ENCODE measurements at regions not wholly inside any gene's neighbourhood (a gene's known extent, or its start where the extent isn't known, plus 50 kb on each side); places are given as distances from the start of the nearest gene placed in this dataset.

- TF ChIP-seq USF1 (IDR thresholded peaks at IDR 0.05), result no peak
- no peak for TF ChIP-seq EP300 (IDR thresholded peaks at IDR 0.05; ENCODE audit: borderline replicate concordance)
- TF ChIP-seq ZBTB7A (IDR thresholded peaks at IDR 0.05; ENCODE audit: low read depth), result no peak
- TF ChIP-seq EGR1 (IDR thresholded peaks at IDR 0.05), result no peak
- TF ChIP-seq NFIC (IDR thresholded peaks at IDR 0.05), result no peak
- no peak for TF ChIP-seq TEAD4 (IDR thresholded peaks at IDR 0.05)
- no peak for TF ChIP-seq FOXM1 (IDR thresholded peaks at IDR 0.05; ENCODE audit: borderline replicate concordance, low read depth)
- no peak for TF ChIP-seq CREB1 (IDR thresholded peaks at IDR 0.05; ENCODE audit: low read depth)
- TF ChIP-seq TAF1 (IDR thresholded peaks at IDR 0.05; ENCODE audit: low read depth), result no peak
- TF ChIP-seq RAD21 (IDR thresholded peaks at IDR 0.05; ENCODE audit: low read depth), result no peak
- no peak for TF ChIP-seq REST (IDR thresholded peaks at IDR 0.05; ENCODE audit: low read depth)
- no peak for TF ChIP-seq MAX (IDR thresholded peaks at IDR 0.05)
- no peak for TF ChIP-seq YY1 (IDR thresholded peaks at IDR 0.05; ENCODE audit: low read depth)
- no peak for TF ChIP-seq TCF12 (IDR thresholded peaks at IDR 0.05; ENCODE audit: low read depth)
- TF ChIP-seq CEBPB (IDR thresholded peaks at IDR 0.05), result no peak
These were observed 193.6 kb upstream of the RNF32 start for GRCh38 chr7:156446990-156447389.

- no peak for TF ChIP-seq TCF12 (IDR thresholded peaks at IDR 0.05; ENCODE audit: low read depth)
- TF ChIP-seq USF1 (IDR thresholded peaks at IDR 0.05), result no peak
- TF ChIP-seq TEAD4 (IDR thresholded peaks at IDR 0.05), result no peak
- TF ChIP-seq ZBTB7A (IDR thresholded peaks at IDR 0.05; ENCODE audit: low read depth), result no peak
These were observed 194.4 kb upstream of the RNF32 start for GRCh38 chr7:156445997-156446761.

GRCh38 chr7:156442516-156442915, 198.1 kb upstream of the RNF32 start:
- TF ChIP-seq YY1 (IDR thresholded peaks at IDR 0.05; ENCODE audit: low read depth), result no peak
- no peak for TF ChIP-seq EGR1 (IDR thresholded peaks at IDR 0.05)
- no peak for TF ChIP-seq EP300 (IDR thresholded peaks at IDR 0.05; ENCODE audit: borderline replicate concordance)
- TF ChIP-seq ZBTB7A (IDR thresholded peaks at IDR 0.05; ENCODE audit: low read depth), result no peak
- TF ChIP-seq FOXM1 (IDR thresholded peaks at IDR 0.05; ENCODE audit: borderline replicate concordance, low read depth), result no peak
- no peak for TF ChIP-seq USF1 (IDR thresholded peaks at IDR 0.05)
- TF ChIP-seq REST (IDR thresholded peaks at IDR 0.05; ENCODE audit: low read depth), result no peak
- no peak for TF ChIP-seq NFIC (IDR thresholded peaks at IDR 0.05)

- TF ChIP-seq TCF12 (IDR thresholded peaks at IDR 0.05; ENCODE audit: low read depth) (no peak), MAX (IDR thresholded peaks at IDR 0.05) (no peak), RAD21 (IDR thresholded peaks at IDR 0.05; ENCODE audit: low read depth) (no peak), TAF1 (IDR thresholded peaks at IDR 0.05; ENCODE audit: low read depth) (no peak), EGR1 (IDR thresholded peaks at IDR 0.05) (no peak), EP300 (IDR thresholded peaks at IDR 0.05; ENCODE audit: borderline replicate concordance) (no peak), YY1 (IDR thresholded peaks at IDR 0.05; ENCODE audit: low read depth) (no peak), TEAD4 (IDR thresholded peaks at IDR 0.05) (no peak), REST (IDR thresholded peaks at IDR 0.05; ENCODE audit: low read depth) (no peak), FOXM1 (IDR thresholded peaks at IDR 0.05; ENCODE audit: borderline replicate concordance, low read depth) (no peak), CEBPB (IDR thresholded peaks at IDR 0.05) (no peak), USF1 (IDR thresholded peaks at IDR 0.05) (no peak), CREB1 (IDR thresholded peaks at IDR 0.05; ENCODE audit: low read depth) (no peak), ZBTB7A (IDR thresholded peaks at IDR 0.05; ENCODE audit: low read depth) (no peak), NFIC (IDR thresholded peaks at IDR 0.05) (no peak)
These were observed 200.1 kb upstream of the RNF32 start for GRCh38 chr7:156440456-156440855.

Measured in Ishikawa (cell line).